Stomach (tissue), 8 donors: ENCODE measurements at regions not wholly inside any gene's neighbourhood (a gene's known extent, or its start where the extent isn't known, plus 50 kb on each side); places are given as distances from the start of the nearest gene placed in this dataset.
A peak's percentile ranks its signal among the peaks of the same experiment; 100 is the strongest.

Source experiments
- DNase-seq, 2 donors: peaks; one replicate each; pipeline versions ENCODE4 v3.0.0 to v3.0.0-alpha.2; 2013 to 2019
- H3K27ac ChIP-seq, 5 donors: fragments of 200-600 bp in 4 of 5; sonication (generic) in 4 of 5; one replicate each; pipeline ENCODE4 v1.5.1; 2013 to 2019; ENCODE audit warnings: mild to moderate bottlenecking in 1 of 5, moderate library complexity in 1 of 5
- H3K27me3 ChIP-seq, 3 donors: fragments of 200-600 bp; sonication (generic); one replicate each; pipeline ENCODE4 v1.5.1; 2017 to 2019; ENCODE audit warnings: mixed run types in 1 of 3
- H3K36me3 ChIP-seq, 4 donors: fragments of 200-600 bp; sonication (generic); 1 replicate in 3 of 4; 2 replicates in 1 of 4; pipeline ENCODE4 v1.5.1; 2016 to 2019
- H3K4me1 ChIP-seq, 4 donors: fragments of 200-600 bp; sonication (generic); one replicate each; pipeline ENCODE4 v1.5.1; 2016 to 2019
- H3K4me3 ChIP-seq, 4 donors: fragments of 200-600 bp; sonication (generic) in 3 of 4; one replicate each; pipeline ENCODE4 v1.5.1; 2016 to 2019; ENCODE audit warnings: mild to moderate bottlenecking in 1 of 4
- H3K9me3 ChIP-seq, 4 donors: fragments of 200-600 bp; sonication (generic); one replicate each; pipeline ENCODE4 v1.5.1; 2016 to 2019
- CTCF ChIP-seq, 7 experiments: fragments of 450-650 bp in 4 of 7; fragments of 200-600 bp in 3 of 7; sonication (generic) in 3 of 7; IDR thresholded peaks; one replicate each; pipeline ENCODE4 v1.5.1; 2016 to 2019; ENCODE audit warnings: antibody characterized with exemption in 7 of 7, control low read depth in 2 of 7, mild to moderate bottlenecking in 1 of 7
- EP300 ChIP-seq: sonication (generic); formaldehyde crosslinking; IDR thresholded peaks from one replicate; pipeline ENCODE4 v1.6.1; 2017; ENCODE audit warnings: antibody characterized with exemption
- POLR2A ChIP-seq, 4 donors: fragments of 450-650 bp; IDR thresholded peaks; one replicate each; pipeline ENCODE4 v1.6.1; 2016; ENCODE audit warnings: antibody characterized with exemption in 4 of 4, control low read depth in 2 of 4, mild to moderate bottlenecking in 1 of 4, moderate library complexity in 1 of 4
- POLR2AphosphoS5 ChIP-seq, 3 donors: sonication (generic); formaldehyde crosslinking; IDR thresholded peaks; one replicate each; pipeline ENCODE4 v1.6.1; 2016; ENCODE audit warnings: antibody characterized with exemption in 3 of 3
- WGBS, 5 donors: extraction: QIAGEN DNeasy Blood & Tissue Kit in 3 of 5; methylation state at CpG; one replicate each; pipeline versions ENCODE4 v1.1.5 to v1.1.7; 2013 to 2018; 5-methylcytosine and 5-hydroxymethylcytosine counted together
- intact Hi-C: fragments of 100-400 bp; cut with DNase I; formaldehyde crosslinking; loops from one replicate; pipeline ENCODE4 v1.15.1; 2023; ENCODE audit warnings: low total_unique reads
- donor health status: healthy with polysubstance abuse.
- donor health status: Bipolar disorder and iron deficiency.
- donor health status: healthy.

GRCh38 chr6:159360306-159360705 lies 191.1 kb downstream of the FNDC1 start:
- WGBS, 5 donors: 66 to 84% (median 77%) methylated on average over 4 of the region's 4 CpGs
- no peak overlapping the region for H3K4me3 ChIP-seq
- no peak for TF ChIP-seq POLR2AphosphoS5 (IDR thresholded peaks at IDR 0.05)
- no peak for TF ChIP-seq POLR2A (IDR thresholded peaks at IDR 0.05)
- TF ChIP-seq EP300: no peak
- no peak for TF ChIP-seq CTCF (IDR thresholded peaks at IDR 0.05)
- H3K4me1 ChIP-seq: no peaks in the 10 kb centered on the region
- intact Hi-C loops: no loop called here
- no peaks in the 10 kb centered on the region for H3K27me3 ChIP-seq
- no peak for DNase-seq
- H3K9me3 ChIP-seq: no peaks in the 10 kb centered on the region
- no peaks in the 10 kb centered on the region for H3K36me3 ChIP-seq
- no peak overlapping the region for H3K27ac ChIP-seq

- WGBS, 5 donors: 62 to 76% (median 74%) methylated on average over 8 of the region's 8 CpGs
- no peaks in the 10 kb centered on the region for H3K27me3 ChIP-seq
- intact Hi-C loops: no loop called here
- H3K27ac ChIP-seq: no peak overlapping the region
- H3K36me3 ChIP-seq: no peaks in the 10 kb centered on the region
- no peaks in the 10 kb centered on the region for H3K9me3 ChIP-seq
- DNase-seq: peak in 1 of 2 donors; percentile 11
- no peak overlapping the region for H3K4me3 ChIP-seq
- no peaks in the 10 kb centered on the region for H3K4me1 ChIP-seq
- TF ChIP-seq EP300 (no peak), POLR2AphosphoS5 (IDR thresholded peaks at IDR 0.05) (no peak), CTCF (IDR thresholded peaks at IDR 0.05) (no peak), POLR2A (IDR thresholded peaks at IDR 0.05) (no peak)
These were observed 190.5 kb downstream of the FNDC1 start for GRCh38 chr6:159359581-159360297.

- Histone ChIP-seq H3K27me3 (no peaks in the 10 kb centered on the region), H3K9me3 (no peaks in the 10 kb centered on the region), H3K4me1 (no peaks in the 10 kb centered on the region), H3K27ac (no peak overlapping the region), H3K4me3 (no peak overlapping the region), H3K36me3 (no peaks in the 10 kb centered on the region)
- 66 to 78% (median 75%) methylated on average over 4 of the region's 4 CpGs for WGBS, 5 donors
- TF ChIP-seq EP300: no peak
- no peak for TF ChIP-seq POLR2A (IDR thresholded peaks at IDR 0.05)
- no peak for DNase-seq
- intact Hi-C loops: no loop called here
These were observed 189.4 kb downstream of the FNDC1 start for GRCh38 chr6:159358562-159358961.

- no peaks in the 10 kb centered on the region for H3K36me3 ChIP-seq
- H3K4me3 ChIP-seq: no peak overlapping the region
- no peak overlapping the region for H3K27ac ChIP-seq
- intact Hi-C loops: no loop called here
- no peaks in the 10 kb centered on the region for H3K4me1 ChIP-seq
- DNase-seq: no peak
- 65 to 77% (median 73%) methylated on average over 7 of the region's 7 CpGs for WGBS, 5 donors
- no peaks in the 10 kb centered on the region for H3K27me3 ChIP-seq
- H3K9me3 ChIP-seq: no peaks in the 10 kb centered on the region
- TF ChIP-seq CTCF (IDR thresholded peaks at IDR 0.05) (no peak), EP300 (no peak), POLR2A (IDR thresholded peaks at IDR 0.05) (no peak), POLR2AphosphoS5 (IDR thresholded peaks at IDR 0.05) (no peak)
These were observed 188.2 kb downstream of the FNDC1 start for GRCh38 chr6:159357211-159357915.

- no peaks in the 10 kb centered on the region for H3K36me3 ChIP-seq
- TF ChIP-seq EP300 (no peak), POLR2AphosphoS5 (IDR thresholded peaks at IDR 0.05) (no peak), CTCF (IDR thresholded peaks at IDR 0.05) (no peak), POLR2A (IDR thresholded peaks at IDR 0.05) (no peak)
- WGBS, 5 donors: 67 to 85% (median 80%) methylated on average over 2 to 3 of the region's 3 CpGs
- no peaks in the 10 kb centered on the region for H3K27me3 ChIP-seq
- H3K4me1 ChIP-seq: no peaks in the 10 kb centered on the region
- intact Hi-C loops: no loop called here
- H3K4me3 ChIP-seq: no peak overlapping the region
- H3K9me3 ChIP-seq: no peaks in the 10 kb centered on the region
- DNase-seq: no peak
- H3K27ac ChIP-seq: no peak overlapping the region
These were observed 184.0 kb downstream of the FNDC1 start for GRCh38 chr6:159353193-159353592.
